ENCODE measurements at regions not wholly inside any gene's neighbourhood (a gene's known extent, or its start where the extent isn't known, plus 50 kb on each side); places are given as distances from the start of the nearest gene placed in this dataset.

DNA sequence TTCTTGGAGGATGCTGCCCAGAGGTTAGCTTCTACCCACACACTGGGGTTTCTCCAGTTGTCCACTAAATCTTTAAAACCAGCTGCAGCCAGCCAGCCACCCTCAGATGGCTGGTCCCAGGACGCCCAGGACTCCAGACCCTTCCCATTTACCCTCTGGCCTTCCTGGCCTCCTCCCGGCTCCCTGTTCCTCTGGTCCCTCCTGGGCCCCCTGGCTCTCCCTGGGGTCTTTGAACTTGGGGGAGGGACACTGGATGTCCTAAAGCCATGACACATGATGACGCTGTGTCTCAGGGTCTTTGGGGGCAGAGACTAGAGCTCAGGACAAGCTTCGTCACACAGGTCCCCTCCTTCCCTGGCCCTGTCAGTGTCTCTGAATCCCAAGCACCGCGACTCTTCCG, 201.1 kb upstream of the HDAC4 start:
- TF ChIP-seq CTCF (IDR thresholded peaks at IDR 0.05; ENCODE audit: partially characterized antibody, unreplicated experiment): no peak
- Mint-ChIP-seq H3K4me3 (ENCODE audit: unreplicated experiment) (no peak overlapping the region), H3K27me3 (ENCODE audit: unreplicated experiment) (no peaks in the 10 kb centered on the region), H3K27ac (ENCODE audit: unreplicated experiment) (no peak overlapping the region), H3K4me1 (ENCODE audit: low read depth, unreplicated experiment) (no peaks in the 10 kb centered on the region), H3K9me3 (ENCODE audit: unreplicated experiment) (no peaks in the 10 kb centered on the region), H3K36me3 (ENCODE audit: unreplicated experiment) (no peaks in the 10 kb centered on the region)
- DNase-seq: no peak

DNA sequence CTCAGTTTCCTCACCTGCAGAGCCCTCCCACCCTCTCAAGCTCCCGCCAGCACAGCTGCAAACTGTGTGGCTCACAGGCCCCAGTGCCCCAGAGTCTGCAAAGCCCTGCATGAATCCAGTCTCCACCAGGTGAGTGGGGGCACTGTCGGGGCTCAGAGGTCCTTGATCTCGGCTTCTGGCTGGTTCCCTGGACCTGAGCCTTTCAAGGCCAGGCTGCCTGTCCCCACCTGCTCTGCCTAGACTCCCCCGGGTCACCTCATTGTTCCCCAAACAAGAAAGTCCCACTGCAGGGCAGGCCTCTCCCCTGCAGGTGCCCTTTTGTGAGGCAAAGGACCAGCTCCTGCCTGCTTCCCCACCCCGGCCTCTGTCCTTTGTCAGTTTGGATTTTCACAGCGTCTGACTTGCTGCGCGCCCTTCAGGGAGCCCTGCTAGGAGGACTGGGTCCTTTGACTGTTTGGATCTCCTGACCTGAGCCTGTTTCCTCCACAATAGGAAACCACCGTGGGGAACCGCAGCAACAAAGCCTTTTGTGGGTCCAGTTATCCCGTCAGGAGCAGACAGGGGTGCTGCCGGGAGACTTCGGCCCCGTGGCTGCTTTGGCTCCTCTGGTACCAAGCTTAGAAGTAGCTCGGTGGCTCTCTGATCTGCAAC, 200.5 kb upstream of the HDAC4 start:
- peaks cover under 1% of the 10 kb centered on the region for H3K36me3 Mint-ChIP-seq (ENCODE audit: unreplicated experiment)
- H3K9me3 Mint-ChIP-seq (ENCODE audit: unreplicated experiment): no peaks in the 10 kb centered on the region
- no peak for DNase-seq
- no peak overlapping the region for H3K4me3 Mint-ChIP-seq (ENCODE audit: unreplicated experiment)
- H3K27ac Mint-ChIP-seq (ENCODE audit: unreplicated experiment): no peak overlapping the region
- TF ChIP-seq CTCF (IDR thresholded peaks at IDR 0.05; ENCODE audit: partially characterized antibody, unreplicated experiment): no peak
- no peaks in the 10 kb centered on the region for H3K4me1 Mint-ChIP-seq (ENCODE audit: low read depth, unreplicated experiment)
- H3K27me3 Mint-ChIP-seq (ENCODE audit: unreplicated experiment): no peaks in the 10 kb centered on the region

DNA sequence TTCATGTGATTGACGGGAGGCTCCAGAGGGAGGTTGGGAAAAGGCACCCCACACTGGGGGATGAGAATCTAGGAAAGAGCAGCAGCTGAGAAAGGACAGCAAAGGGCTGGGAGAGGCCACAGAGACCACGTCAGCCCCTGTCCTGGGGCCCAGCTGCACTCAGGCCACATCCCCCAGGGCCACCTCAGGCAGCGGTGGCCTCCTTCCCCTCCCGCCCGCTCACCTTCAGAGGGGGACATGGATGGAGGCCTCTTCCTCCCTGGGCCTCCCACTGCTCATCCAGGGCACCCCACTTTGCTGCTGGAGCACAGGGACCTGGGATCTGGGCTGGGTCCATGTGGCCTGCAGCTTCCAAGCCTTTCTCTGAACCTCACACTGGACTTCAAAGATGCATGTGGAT, 199.8 kb upstream of the HDAC4 start:
- Mint-ChIP-seq H3K27ac (ENCODE audit: unreplicated experiment) (no peak overlapping the region), H3K36me3 (ENCODE audit: unreplicated experiment) (peaks cover 7% of the 10 kb centered on the region), H3K27me3 (ENCODE audit: unreplicated experiment) (no peaks in the 10 kb centered on the region), H3K4me1 (ENCODE audit: low read depth, unreplicated experiment) (no peaks in the 10 kb centered on the region), H3K9me3 (ENCODE audit: unreplicated experiment) (peaks cover 1% of the 10 kb centered on the region), H3K4me3 (ENCODE audit: unreplicated experiment) (no peak overlapping the region)
- TF ChIP-seq CTCF (IDR thresholded peaks at IDR 0.05; ENCODE audit: partially characterized antibody, unreplicated experiment): no peak
- DNase-seq: no peak

GRCh38 chr2:239600001-239600593, 199.3 kb upstream of the HDAC4 start:
- Mint-ChIP-seq H3K4me1 (ENCODE audit: low read depth, unreplicated experiment) (no peaks in the 10 kb centered on the region), H3K9me3 (ENCODE audit: unreplicated experiment) (peaks cover 3% of the 10 kb centered on the region), H3K4me3 (ENCODE audit: unreplicated experiment) (no peak overlapping the region), H3K27me3 (ENCODE audit: unreplicated experiment) (no peaks in the 10 kb centered on the region), H3K36me3 (ENCODE audit: unreplicated experiment) (peaks cover 7% of the 10 kb centered on the region), H3K27ac (ENCODE audit: unreplicated experiment) (no peak overlapping the region)
- TF ChIP-seq CTCF (IDR thresholded peaks at IDR 0.05; ENCODE audit: partially characterized antibody, unreplicated experiment): no peak
- DNase-seq: no peak

- Mint-ChIP-seq H3K4me1 (ENCODE audit: low read depth, unreplicated experiment) (no peaks in the 10 kb centered on the region), H3K36me3 (ENCODE audit: unreplicated experiment) (peaks cover 7% of the 10 kb centered on the region), H3K27ac (ENCODE audit: unreplicated experiment) (no peak overlapping the region), H3K4me3 (ENCODE audit: unreplicated experiment) (no peak overlapping the region), H3K9me3 (ENCODE audit: unreplicated experiment) (peaks cover 5% of the 10 kb centered on the region), H3K27me3 (ENCODE audit: unreplicated experiment) (no peaks in the 10 kb centered on the region)
- DNase-seq: no peak
- no peak for TF ChIP-seq CTCF (IDR thresholded peaks at IDR 0.05; ENCODE audit: partially characterized antibody, unreplicated experiment)
Measured at GRCh38 chr2:239599299-239599698, 198.5 kb upstream of the HDAC4 start.
